CD4-positive, alpha-beta T cell treated with Interleukin-4 for 1 hour (primary cell): ENCODE measurements at regions not wholly inside any gene's neighbourhood (a gene's known extent, or its start where the extent isn't known, plus 50 kb on each side); places are given as distances from the start of the nearest gene placed in this dataset.
"Not testable (repeated sequence)": the region's sequence is repeated elsewhere in the genome, so short reads cannot be mapped to it uniquely, and the experiment has no call there.

ENCODE experiments used
- DNase-seq, 2 donors: peaks; one replicate each; pipeline ENCODE4 v3.0.0-alpha.2; 2020 to 2022

GRCh38 chr9:21708260-21708711 is 94.2 kb upstream of the MTAP start:
- no peak for DNase-seq

- no peak for DNase-seq
Measured at GRCh38 chr9:21708856-21709255, 93.6 kb upstream of the MTAP start.

- peak; percentile 35 to 70 for DNase-seq
Measured at GRCh38 chr9:21709464-21710058, 92.9 kb upstream of the MTAP start.

GRCh38 chr9:21710548-21711191 is 91.8 kb upstream of the MTAP start:
- no peak for DNase-seq

GRCh38 chr9:21711504-21711903 is 90.9 kb upstream of the MTAP start:
- DNase-seq: no peak

GRCh38 chr9:21715408-21715807 is 87.0 kb upstream of the MTAP start:
- no peak for DNase-seq

GRCh38 chr9:21720758-21721157 is 81.7 kb upstream of the MTAP start:
- DNase-seq: no peak

GRCh38 chr9:21727411-21727810 is 75.0 kb upstream of the MTAP start:
- not testable (repeated sequence) for DNase-seq

GRCh38 chr9:21728781-21729180 is 73.7 kb upstream of the MTAP start:
- DNase-seq: no peak

GRCh38 chr9:21729648-21730047 is 72.8 kb upstream of the MTAP start:
- no peak for DNase-seq

- DNase-seq: no peak
Measured at GRCh38 chr9:21730899-21731298, 71.5 kb upstream of the MTAP start.

- DNase-seq: no peak
Measured at GRCh38 chr9:21741151-21741550, 61.3 kb upstream of the MTAP start.

GRCh38 chr9:21744320-21744719 is 58.1 kb upstream of the MTAP start:
- no peak for DNase-seq

- DNase-seq: no peak
Measured at GRCh38 chr9:21744841-21745240, 57.6 kb upstream of the MTAP start.

GRCh38 chr9:21746550-21746949 is 55.9 kb upstream of the MTAP start:
- DNase-seq: no peak

GRCh38 chr9:21747175-21747574 is 55.3 kb upstream of the MTAP start:
- DNase-seq: no peak

GRCh38 chr9:21750021-21750735 is 52.3 kb upstream of the MTAP start:
- no peak for DNase-seq

GRCh38 chr9:21751998-21752397 is 50.4 kb upstream of the MTAP start:
- no peak for DNase-seq
